Muscle layer of colon (tissue), 2 donors: ENCODE measurements at regions not wholly inside any gene's neighbourhood (a gene's known extent, or its start where the extent isn't known, plus 50 kb on each side); places are given as distances from the start of the nearest gene placed in this dataset.
"Not testable (repeated sequence)": the region's sequence is repeated elsewhere in the genome, so short reads cannot be mapped to it uniquely, and the experiment has no call there.

Experiments
- H3K27ac ChIP-seq: one replicate; pipeline ENCODE4 v1.7.0; 2013; ENCODE audit warnings: low read depth, mild to moderate bottlenecking, low read length, moderate library complexity
- H3K27me3 ChIP-seq, 2 donors: one replicate each; pipeline ENCODE4 v1.7.0; 2013; ENCODE audit warnings: low read length in 2 of 2, mild to moderate bottlenecking in 2 of 2; ENCODE audit not compliant: insufficient read depth in 2 of 2, control insufficient read depth in 1 of 2
- H3K36me3 ChIP-seq: one replicate; pipeline ENCODE4 v1.7.0; 2013; ENCODE audit warnings: mild to moderate bottlenecking, low read length; ENCODE audit not compliant: insufficient read depth
- H3K4me1 ChIP-seq: one replicate; pipeline ENCODE4 v1.7.0; 2013; ENCODE audit warnings: mild to moderate bottlenecking, low read length; ENCODE audit not compliant: insufficient read depth
- H3K4me3 ChIP-seq, 2 donors: one replicate each; pipeline ENCODE4 v1.7.0; 2013; ENCODE audit warnings: low read length in 2 of 2, low read depth in 1 of 2, mild to moderate bottlenecking in 1 of 2, moderate library complexity in 1 of 2
- H3K9ac ChIP-seq: one replicate; pipeline ENCODE4 v1.7.0; 2013; ENCODE audit warnings: low read length
- H3K9me3 ChIP-seq: one replicate; pipeline ENCODE4 v1.7.0; 2013; ENCODE audit warnings: mild to moderate bottlenecking, low read length
- donor health status: abdominal sarcoma.
- donor health status: Adenocarcinoma of cecum.

- Histone ChIP-seq H3K9me3 (no peaks in the 10 kb centered on the region), H3K36me3 (no peaks in the 10 kb centered on the region), H3K27me3 (no peaks in the 10 kb centered on the region), H3K4me1 (no peaks in the 10 kb centered on the region), H3K4me3 (no peak overlapping the region), H3K27ac (no peak overlapping the region), H3K9ac (no peak overlapping the region)
Observed at GRCh38 chr2:144925886-144926285, 406.0 kb upstream of the ZEB2 start.

DNA sequence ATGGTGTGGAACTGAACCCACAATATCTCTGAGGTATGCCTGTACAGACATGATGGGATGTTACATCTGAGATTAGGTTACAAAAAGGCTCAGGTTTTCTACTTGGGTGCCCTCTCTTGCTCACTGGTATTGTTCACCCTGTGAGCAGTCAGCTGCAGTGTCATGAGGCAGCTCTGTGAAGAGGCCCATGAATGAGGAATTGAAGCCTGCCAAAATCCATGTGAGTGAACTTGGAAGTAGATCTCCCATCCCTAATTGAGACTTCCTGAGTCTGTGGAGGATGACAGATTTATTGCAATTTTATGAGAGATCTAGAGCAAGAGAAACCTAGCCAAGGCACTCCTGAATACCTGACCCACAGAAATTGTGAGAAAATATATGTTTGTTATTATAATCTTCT is 404.9 kb upstream of the ZEB2 start:
- Histone ChIP-seq H3K27ac (no peak overlapping the region), H3K27me3 (no peaks in the 10 kb centered on the region), H3K4me1 (no peaks in the 10 kb centered on the region), H3K4me3 (no peak overlapping the region), H3K36me3 (no peaks in the 10 kb centered on the region), H3K9ac (no peak overlapping the region), H3K9me3 (no peaks in the 10 kb centered on the region)

DNA sequence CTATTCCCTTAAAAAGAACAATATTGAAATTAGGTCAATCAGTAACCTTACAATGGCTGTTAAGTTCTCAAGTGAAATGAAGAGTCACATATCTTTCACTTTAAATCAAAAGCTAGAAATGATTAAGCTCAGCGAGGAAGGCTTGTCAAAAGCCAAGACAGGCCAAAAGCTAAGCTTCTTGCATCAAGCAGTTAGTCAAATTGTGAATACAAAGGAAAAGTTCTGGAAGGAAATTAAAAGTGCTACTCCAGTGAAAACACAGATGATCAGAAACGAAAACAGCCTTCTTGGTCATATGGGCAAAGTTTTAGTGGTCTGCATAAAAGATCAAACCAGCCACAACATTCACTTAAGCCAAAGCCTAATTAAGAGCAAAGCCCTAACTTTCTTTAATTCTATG is 402.6 kb upstream of the ZEB2 start:
- no peaks in the 10 kb centered on the region for H3K9me3 ChIP-seq
- no peaks in the 10 kb centered on the region for H3K4me1 ChIP-seq
- no peaks in the 10 kb centered on the region for H3K36me3 ChIP-seq
- no peak overlapping the region for H3K27ac ChIP-seq
- H3K27me3 ChIP-seq: no peaks in the 10 kb centered on the region
- no peak overlapping the region for H3K9ac ChIP-seq
- no peak overlapping the region for H3K4me3 ChIP-seq

- H3K9me3 ChIP-seq: no peaks in the 10 kb centered on the region
- H3K9ac ChIP-seq: no peak overlapping the region
- no peak overlapping the region for H3K4me3 ChIP-seq
Observed at GRCh38 chr2:144920755-144921530, 401.0 kb upstream of the ZEB2 start.

GRCh38 chr2:144914622-144915318 is 394.9 kb upstream of the ZEB2 start:
- no peak overlapping the region for H3K9ac ChIP-seq
- H3K9me3 ChIP-seq: no peaks in the 10 kb centered on the region
- no peak overlapping the region for H3K4me3 ChIP-seq
- no peak overlapping the region for H3K27ac ChIP-seq
- H3K4me1 ChIP-seq: no peaks in the 10 kb centered on the region
- no peaks in the 10 kb centered on the region for H3K36me3 ChIP-seq
- no peaks in the 10 kb centered on the region for H3K27me3 ChIP-seq

More at GRCh38 chr2:144920755-144921530, 401.0 kb upstream of the ZEB2 start:
- no peaks in the 10 kb centered on the region for H3K4me1 ChIP-seq
- no peaks in the 10 kb centered on the region for H3K36me3 ChIP-seq
- no peaks in the 10 kb centered on the region for H3K27me3 ChIP-seq
- H3K27ac ChIP-seq: no peak overlapping the region

- Histone ChIP-seq H3K36me3 (no peaks in the 10 kb centered on the region), H3K27me3 (no peaks in the 10 kb centered on the region), H3K9me3 (no peaks in the 10 kb centered on the region), H3K9ac (no peak overlapping the region), H3K27ac (no peak overlapping the region), H3K4me1 (no peaks in the 10 kb centered on the region), H3K4me3 (no peak overlapping the region)
Observed at GRCh38 chr2:144914113-144914512, 394.2 kb upstream of the ZEB2 start.

- no peaks in the 10 kb centered on the region for H3K27me3 ChIP-seq
- H3K4me1 ChIP-seq: no peaks in the 10 kb centered on the region
- no peaks in the 10 kb centered on the region for H3K9me3 ChIP-seq
- no peaks in the 10 kb centered on the region for H3K36me3 ChIP-seq
- no peak overlapping the region for H3K4me3 ChIP-seq
- H3K9ac ChIP-seq: no peak overlapping the region
- H3K27ac ChIP-seq: no peak overlapping the region
Observed at GRCh38 chr2:144912206-144912605, 392.3 kb upstream of the ZEB2 start.

DNA sequence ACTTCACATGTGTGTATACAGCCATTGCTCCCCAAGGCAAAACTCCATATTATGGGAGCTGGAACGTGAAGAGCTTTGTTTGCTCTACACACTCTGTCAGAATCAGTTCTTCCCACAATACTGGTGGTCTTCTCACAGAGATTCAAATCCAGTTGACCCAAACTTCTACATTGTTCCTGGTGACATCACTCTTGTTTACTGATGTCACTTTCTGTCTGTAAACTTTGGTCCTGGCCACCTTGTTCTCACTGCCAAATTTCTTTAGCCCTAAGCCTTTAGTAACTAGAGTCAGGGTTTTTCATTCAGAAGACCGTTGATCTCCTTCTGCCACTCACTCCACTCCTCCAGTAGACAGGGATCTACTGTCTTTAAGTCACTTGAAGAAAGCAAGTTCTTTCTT is 386.0 kb upstream of the ZEB2 start:
- H3K4me3 ChIP-seq: no peak overlapping the region
- no peak overlapping the region for H3K27ac ChIP-seq
- no peaks in the 10 kb centered on the region for H3K27me3 ChIP-seq
- no peaks in the 10 kb centered on the region for H3K9me3 ChIP-seq
- H3K36me3 ChIP-seq: no peaks in the 10 kb centered on the region
- H3K4me1 ChIP-seq: no peaks in the 10 kb centered on the region
- no peak overlapping the region for H3K9ac ChIP-seq

DNA sequence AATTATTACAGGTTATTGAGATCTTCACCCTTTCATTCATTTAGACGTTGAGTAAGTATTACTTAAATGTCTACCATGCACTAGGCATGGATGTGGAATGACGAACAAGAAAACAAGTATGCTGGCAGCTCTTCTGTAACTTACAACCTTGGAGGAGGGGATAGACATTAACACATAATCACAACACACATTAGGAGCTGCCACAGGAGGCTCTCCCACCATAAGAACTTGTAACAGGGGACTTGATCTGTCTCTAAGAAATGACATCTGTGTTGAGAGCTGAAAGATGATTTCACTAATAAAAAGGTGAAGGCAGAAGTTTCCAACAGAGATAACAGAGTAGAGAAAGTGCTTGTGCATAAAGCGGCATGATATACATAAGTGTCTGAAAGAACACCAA is 384.7 kb upstream of the ZEB2 start:
- H3K4me3 ChIP-seq: no peak overlapping the region
- H3K27ac ChIP-seq: no peak overlapping the region
- H3K9me3 ChIP-seq: no peaks in the 10 kb centered on the region
- H3K27me3 ChIP-seq: no peaks in the 10 kb centered on the region
- no peak overlapping the region for H3K9ac ChIP-seq
- H3K36me3 ChIP-seq: no peaks in the 10 kb centered on the region
- no peaks in the 10 kb centered on the region for H3K4me1 ChIP-seq

DNA sequence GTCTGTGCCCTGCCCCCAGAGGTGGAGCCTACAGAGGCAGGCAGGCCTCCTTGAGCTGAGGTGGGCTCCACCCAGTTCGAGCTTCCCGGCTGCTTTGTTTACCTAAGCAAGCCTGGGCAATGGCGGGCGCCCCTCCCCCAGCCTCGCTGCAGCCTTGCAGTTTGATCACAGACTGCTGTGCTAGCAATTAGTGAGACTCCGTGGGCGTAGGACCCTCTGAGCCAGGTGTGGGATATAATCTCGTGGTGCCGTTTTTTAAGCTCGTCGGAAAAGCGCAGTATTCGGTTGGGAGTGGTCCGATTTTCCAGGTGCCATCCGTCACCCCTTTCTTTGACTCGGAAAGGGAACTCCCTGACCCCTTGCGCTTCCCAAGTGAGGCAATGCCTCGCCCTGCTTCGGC is 383.1 kb upstream of the ZEB2 start:
- not testable (repeated sequence) for H3K4me3 ChIP-seq, H3K36me3 ChIP-seq, H3K9me3 ChIP-seq, H3K27me3 ChIP-seq, H3K27ac ChIP-seq, H3K9ac ChIP-seq, H3K4me1 ChIP-seq

DNA sequence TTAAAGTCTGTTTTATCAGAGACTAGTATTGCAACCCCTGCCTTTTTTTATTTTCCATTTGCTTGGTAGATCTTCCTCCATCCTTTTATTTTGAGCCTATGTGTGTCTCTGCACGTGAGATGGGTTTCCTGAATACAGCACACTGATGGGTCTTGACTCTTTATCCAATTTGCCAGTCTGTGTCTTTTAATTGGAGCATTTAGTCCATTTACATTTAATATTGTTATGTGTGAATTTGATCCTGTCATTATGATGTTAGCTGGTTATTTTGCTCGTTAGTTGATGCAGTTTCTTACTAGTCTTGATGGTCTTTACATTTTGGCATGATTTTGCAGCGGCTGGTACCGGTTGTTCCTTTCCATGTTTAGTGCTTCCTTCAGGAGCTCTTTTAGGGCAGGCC is 381.5 kb upstream of the ZEB2 start:
- not testable (repeated sequence) for H3K27me3 ChIP-seq, H3K9me3 ChIP-seq, H3K36me3 ChIP-seq, H3K4me3 ChIP-seq, H3K27ac ChIP-seq, H3K4me1 ChIP-seq, H3K9ac ChIP-seq

DNA sequence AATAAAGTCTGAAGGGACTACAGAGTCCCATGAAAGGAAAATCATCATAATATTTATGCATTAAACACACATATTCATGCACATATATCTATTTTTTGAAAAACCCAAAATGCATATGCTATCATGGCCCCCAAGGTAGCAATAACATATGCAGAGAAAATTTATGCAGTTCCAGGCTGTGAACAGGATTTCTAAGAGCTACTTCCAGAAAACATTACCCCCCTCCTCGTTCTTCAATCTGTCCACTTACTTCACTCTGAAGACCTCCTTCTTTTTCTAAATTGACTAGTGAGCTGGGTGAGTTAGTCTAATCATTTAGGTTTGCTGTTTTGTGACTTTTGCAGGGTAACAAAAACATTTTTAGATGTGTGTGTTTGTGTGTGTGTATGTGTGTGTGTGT is 376.4 kb upstream of the ZEB2 start:
- no peaks in the 10 kb centered on the region for H3K4me1 ChIP-seq
- no peaks in the 10 kb centered on the region for H3K9me3 ChIP-seq
- H3K27ac ChIP-seq: no peak overlapping the region

More for the DNA sequence above, 376.4 kb upstream of the ZEB2 start:
- H3K27me3 ChIP-seq: no peaks in the 10 kb centered on the region
- no peaks in the 10 kb centered on the region for H3K36me3 ChIP-seq
- no peak overlapping the region for H3K9ac ChIP-seq
- H3K4me3 ChIP-seq: no peak overlapping the region
